Tibial artery (tissue), 4 donors: ENCODE measurements at regions not wholly inside any gene's neighbourhood (a gene's known extent, or its start where the extent isn't known, plus 50 kb on each side); places are given as distances from the start of the nearest gene placed in this dataset.

Experiments
- DNase-seq, 2 donors: peaks; one replicate each; pipeline ENCODE4 v3.0.0-alpha.2; 2019
- H3K27ac ChIP-seq, 2 donors: fragments of 200-600 bp; sonication (generic) in 1 of 2; 1 replicate in 1 of 2; 2 replicates in 1 of 2; pipeline ENCODE4 v1.5.1; 2018 to 2019; ENCODE audit warnings: mild to moderate bottlenecking in 1 of 2
- H3K27me3 ChIP-seq, 2 donors: fragments of 200-600 bp; sonication (generic) in 1 of 2; one replicate each; pipeline versions ENCODE4 v1.5.1 to v1.6.0; 2016 to 2019
- H3K36me3 ChIP-seq, 3 donors: fragments of 200-600 bp; sonication (generic) in 2 of 3; one replicate each; pipeline ENCODE4 v1.5.1; 2016 to 2019; ENCODE audit warnings: mild to moderate bottlenecking in 2 of 3
- H3K4me1 ChIP-seq, 4 donors: fragments of 200-600 bp; sonication (generic) in 2 of 4; 1 replicate in 3 of 4; 2 replicates in 1 of 4; pipeline ENCODE4 v1.5.1; 2016 to 2019
- H3K4me3 ChIP-seq, 2 donors: fragments of 200-600 bp; sonication (generic) in 1 of 2; 1 replicate in 1 of 2; 2 replicates in 1 of 2; pipeline ENCODE4 v1.5.1; 2018 to 2019; ENCODE audit warnings: mild to moderate bottlenecking in 2 of 2
- H3K9me3 ChIP-seq, 3 donors: fragments of 200-600 bp; sonication (generic) in 1 of 3; one replicate each; pipeline ENCODE4 v1.5.1; 2016 to 2019
- intact Hi-C: fragments of 100-400 bp; cut with DNase I; formaldehyde crosslinking; loops from one replicate; pipeline ENCODE4 v1.15.0; 2023; ENCODE audit warnings: low total_unique reads
- TF ChIP-seq, protein P1 (sequence below), 2 experiments: fragments of 200-600 bp in 1 of 2; fragments of 450-650 bp in 1 of 2; IDR thresholded peaks; one replicate each; pipeline ENCODE4 v1.5.1; 2017 to 2019; ENCODE audit warnings: antibody characterized with exemption in 2 of 2, mild to moderate bottlenecking in 1 of 2, moderate library complexity in 1 of 2

DNA sequence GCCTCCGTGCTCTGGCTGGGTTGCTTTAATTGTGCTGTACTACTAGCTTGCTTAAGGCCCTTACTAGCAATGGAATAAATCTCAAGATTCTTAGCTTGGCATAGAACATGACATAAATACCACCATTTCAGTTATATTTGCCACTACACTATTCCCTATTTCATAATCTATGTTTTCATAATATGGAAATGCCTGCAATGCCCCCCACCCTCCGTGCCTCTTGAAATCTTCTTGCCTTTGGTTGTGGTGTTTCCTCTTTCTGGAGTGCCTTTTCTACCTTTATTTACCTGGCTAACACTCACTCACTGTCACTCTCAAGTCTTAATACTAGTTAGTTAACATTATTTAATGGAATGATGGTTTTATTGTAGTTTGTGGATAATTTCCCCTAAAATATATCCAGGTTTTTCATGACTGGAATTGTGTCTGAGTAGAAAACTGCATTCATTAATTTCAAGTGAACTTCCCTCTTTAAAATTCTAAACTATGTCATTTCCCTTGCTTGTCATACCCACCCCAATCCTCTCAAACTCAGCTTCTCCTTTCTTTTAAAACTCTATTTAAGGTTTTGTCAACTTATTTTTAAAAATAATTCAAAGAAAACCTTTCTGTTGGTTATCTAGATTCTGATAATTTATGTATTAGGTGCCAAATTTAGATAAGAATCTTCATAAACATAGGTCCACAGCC lies 521.7 kb upstream of the DAB2 start:
- no peak for DNase-seq
- Histone ChIP-seq H3K4me1 (no peaks in the 10 kb centered on the region), H3K36me3 (no peaks in the 10 kb centered on the region), H3K9me3 (no peaks in the 10 kb centered on the region), H3K27me3 (no peaks in the 10 kb centered on the region), H3K27ac (no peak overlapping the region), H3K4me3 (no peak overlapping the region)
- intact Hi-C loops: no loop called here
- TF ChIP-seq, protein P1, sequence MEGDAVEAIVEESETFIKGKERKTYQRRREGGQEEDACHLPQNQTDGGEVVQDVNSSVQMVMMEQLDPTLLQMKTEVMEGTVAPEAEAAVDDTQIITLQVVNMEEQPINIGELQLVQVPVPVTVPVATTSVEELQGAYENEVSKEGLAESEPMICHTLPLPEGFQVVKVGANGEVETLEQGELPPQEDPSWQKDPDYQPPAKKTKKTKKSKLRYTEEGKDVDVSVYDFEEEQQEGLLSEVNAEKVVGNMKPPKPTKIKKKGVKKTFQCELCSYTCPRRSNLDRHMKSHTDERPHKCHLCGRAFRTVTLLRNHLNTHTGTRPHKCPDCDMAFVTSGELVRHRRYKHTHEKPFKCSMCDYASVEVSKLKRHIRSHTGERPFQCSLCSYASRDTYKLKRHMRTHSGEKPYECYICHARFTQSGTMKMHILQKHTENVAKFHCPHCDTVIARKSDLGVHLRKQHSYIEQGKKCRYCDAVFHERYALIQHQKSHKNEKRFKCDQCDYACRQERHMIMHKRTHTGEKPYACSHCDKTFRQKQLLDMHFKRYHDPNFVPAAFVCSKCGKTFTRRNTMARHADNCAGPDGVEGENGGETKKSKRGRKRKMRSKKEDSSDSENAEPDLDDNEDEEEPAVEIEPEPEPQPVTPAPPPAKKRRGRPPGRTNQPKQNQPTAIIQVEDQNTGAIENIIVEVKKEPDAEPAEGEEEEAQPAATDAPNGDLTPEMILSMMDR (IDR thresholded peaks at IDR 0.05): no peak

DNA sequence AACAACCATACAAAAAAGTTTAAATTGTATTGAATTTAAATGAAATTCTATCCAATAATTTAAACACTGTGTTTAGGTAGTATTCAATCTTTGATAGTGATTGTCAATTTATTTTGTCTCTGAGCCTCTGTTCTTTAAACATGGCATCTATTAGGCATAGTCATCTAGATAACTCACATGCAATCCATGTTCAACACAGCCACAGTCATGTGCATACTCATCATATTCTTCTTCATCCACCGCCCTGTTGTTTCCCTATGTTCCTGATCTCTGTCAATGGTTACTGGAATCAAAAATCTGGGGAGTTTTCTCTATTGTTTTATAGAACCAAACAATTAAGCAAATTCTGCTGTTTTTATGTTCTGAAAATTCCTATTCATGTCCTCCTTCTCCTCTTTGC lies 521.1 kb upstream of the DAB2 start:
- intact Hi-C loops: no loop called here
- no peaks in the 10 kb centered on the region for H3K9me3 ChIP-seq
- TF ChIP-seq, protein P1 (IDR thresholded peaks at IDR 0.05): no peak
- H3K27ac ChIP-seq: no peak overlapping the region
- H3K27me3 ChIP-seq: no peaks in the 10 kb centered on the region
- H3K4me1 ChIP-seq: no peaks in the 10 kb centered on the region
- no peak overlapping the region for H3K4me3 ChIP-seq
- DNase-seq: no peak
- no peaks in the 10 kb centered on the region for H3K36me3 ChIP-seq

DNA sequence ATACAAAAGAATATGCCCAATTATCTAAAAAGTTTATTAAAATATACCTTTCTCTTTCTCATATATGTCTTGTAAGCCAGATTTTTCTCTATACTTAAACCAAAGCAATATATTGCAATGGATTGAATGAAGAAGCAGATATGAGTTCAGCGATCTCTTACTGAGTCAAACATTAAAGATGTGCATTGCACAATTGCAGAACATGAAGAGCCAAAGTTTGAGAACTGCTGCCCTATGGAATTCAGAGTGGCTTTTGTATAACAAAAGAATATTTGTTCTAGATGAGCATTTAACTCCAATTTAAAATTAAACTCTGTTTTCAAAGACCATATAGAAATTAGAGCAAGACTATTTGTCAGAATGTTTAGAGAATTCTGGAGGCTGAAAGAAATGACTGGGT lies 519.0 kb upstream of the DAB2 start:
- Histone ChIP-seq H3K9me3 (peaks cover 0 to under 1% (median 0%) of the 10 kb centered on the region in 3 donors), H3K4me1 (no peaks in the 10 kb centered on the region), H3K4me3 (no peak overlapping the region), H3K36me3 (no peaks in the 10 kb centered on the region), H3K27ac (no peak overlapping the region), H3K27me3 (no peaks in the 10 kb centered on the region)
- DNase-seq: no peak
- intact Hi-C loops: no loop called here
- TF ChIP-seq, protein P1 (IDR thresholded peaks at IDR 0.05): no peak

DNA sequence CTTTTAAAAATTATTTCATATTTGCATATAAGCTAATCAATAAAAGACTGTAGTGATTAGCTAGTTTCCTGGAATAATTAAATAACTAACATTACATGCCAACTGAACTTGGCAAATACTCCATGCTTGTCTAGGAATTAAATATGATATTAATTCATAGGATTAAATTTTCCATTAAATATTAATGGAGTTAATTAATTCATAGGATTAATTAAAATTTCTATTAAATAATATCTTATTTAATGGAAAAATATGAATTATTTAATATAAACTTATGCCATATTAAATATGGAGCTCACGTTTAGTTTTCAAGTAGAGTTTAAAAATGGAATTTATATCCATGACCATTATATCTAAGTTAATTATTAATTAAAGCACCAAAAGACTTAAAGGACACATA lies 517.8 kb upstream of the DAB2 start:
- Histone ChIP-seq H3K36me3 (no peaks in the 10 kb centered on the region), H3K27ac (no peak overlapping the region), H3K4me3 (no peak overlapping the region), H3K9me3 (peaks cover 0 to 7% (median 0%) of the 10 kb centered on the region in 3 donors), H3K27me3 (no peaks in the 10 kb centered on the region), H3K4me1 (no peaks in the 10 kb centered on the region)
- no peak for DNase-seq
- intact Hi-C loops: no loop called here
- TF ChIP-seq, protein P1 (IDR thresholded peaks at IDR 0.05): no peak

DNA sequence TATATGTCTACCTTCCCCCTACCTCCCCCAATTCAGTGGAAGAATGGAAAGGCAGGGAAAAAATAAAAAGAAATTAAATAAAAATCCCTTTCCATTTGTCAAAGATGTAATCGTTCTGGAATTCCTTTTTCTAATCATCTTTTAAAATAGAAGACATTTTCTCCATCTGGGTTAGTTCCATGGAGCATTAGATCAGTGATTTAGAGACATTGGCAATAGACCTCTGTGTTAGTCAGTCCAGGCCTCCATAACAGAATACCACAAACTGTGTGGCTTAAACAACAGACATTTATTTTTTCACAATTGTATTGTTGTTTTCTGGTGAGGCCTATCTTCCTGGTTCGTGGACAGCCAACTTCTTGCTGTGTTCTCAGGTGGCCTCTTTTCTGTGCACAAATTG lies 516.6 kb upstream of the DAB2 start:
- no peak overlapping the region for H3K4me3 ChIP-seq
- intact Hi-C loops: no loop called here
- H3K27ac ChIP-seq: no peak overlapping the region
- TF ChIP-seq, protein P1 (IDR thresholded peaks at IDR 0.05): no peak
- DNase-seq: no peak
- H3K9me3 ChIP-seq: peaks cover 0 to 7% (median 0%) of the 10 kb centered on the region in 3 donors
- no peaks in the 10 kb centered on the region for H3K27me3 ChIP-seq
- no peaks in the 10 kb centered on the region for H3K36me3 ChIP-seq
- H3K4me1 ChIP-seq: no peaks in the 10 kb centered on the region

DNA sequence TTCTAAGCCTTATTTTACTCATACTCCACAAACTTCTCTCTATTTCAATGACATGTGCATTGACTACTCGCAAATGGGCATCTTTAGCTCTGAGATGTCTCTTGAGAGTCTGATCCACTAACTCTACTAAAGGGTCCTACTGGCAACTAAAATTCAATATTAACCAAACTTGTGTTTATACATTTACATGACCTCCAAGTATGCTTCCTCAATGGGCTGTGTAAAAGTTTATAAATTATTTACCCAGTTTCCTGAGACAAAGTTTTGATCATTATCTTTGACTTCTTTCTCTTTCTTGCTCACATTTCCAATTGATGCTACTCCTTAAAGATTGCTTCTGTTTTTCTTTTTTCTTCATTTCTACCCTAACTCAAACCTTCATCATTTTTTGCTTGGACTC lies 510.1 kb upstream of the DAB2 start:
- H3K4me1 ChIP-seq: no peaks in the 10 kb centered on the region

More for the DNA sequence above, 510.1 kb upstream of the DAB2 start:
- no peak overlapping the region for H3K27ac ChIP-seq
- no peak for DNase-seq
- peaks cover 0 to 7% (median 0%) of the 10 kb centered on the region in 3 donors for H3K9me3 ChIP-seq
- no peaks in the 10 kb centered on the region for H3K36me3 ChIP-seq
- intact Hi-C loops: no loop called here
- TF ChIP-seq, protein P1 (IDR thresholded peaks at IDR 0.05): no peak
- no peak overlapping the region for H3K4me3 ChIP-seq
- no peaks in the 10 kb centered on the region for H3K27me3 ChIP-seq
